Suprapubic skin (tissue), 3 donors: ENCODE measurements at regions not wholly inside any gene's neighbourhood (a gene's known extent, or its start where the extent isn't known, plus 50 kb on each side); places are given as distances from the start of the nearest gene placed in this dataset.

Experiments
- POLR2A ChIP-seq, 2 donors: fragments of 450-650 bp; IDR thresholded peaks; one replicate each; pipeline ENCODE4 v1.6.1; 2017; ENCODE audit warnings: antibody characterized with exemption in 2 of 2, mild to moderate bottlenecking in 2 of 2, moderate library complexity in 2 of 2
- TF ChIP-seq, protein P1 (sequence below), 2 donors: fragments of 200-600 bp in 1 of 2; fragments of 450-650 bp in 1 of 2; sonication (generic) in 1 of 2; IDR thresholded peaks; one replicate each; pipeline ENCODE4 v1.5.1; 2016 to 2019; ENCODE audit warnings: antibody characterized with exemption in 2 of 2, mild to moderate bottlenecking in 1 of 2, moderate library complexity in 1 of 2

GRCh38 chr1:214977110-214977509 lies 105.4 kb upstream of the KCNK2 start:
- TF ChIP-seq, protein P1, sequence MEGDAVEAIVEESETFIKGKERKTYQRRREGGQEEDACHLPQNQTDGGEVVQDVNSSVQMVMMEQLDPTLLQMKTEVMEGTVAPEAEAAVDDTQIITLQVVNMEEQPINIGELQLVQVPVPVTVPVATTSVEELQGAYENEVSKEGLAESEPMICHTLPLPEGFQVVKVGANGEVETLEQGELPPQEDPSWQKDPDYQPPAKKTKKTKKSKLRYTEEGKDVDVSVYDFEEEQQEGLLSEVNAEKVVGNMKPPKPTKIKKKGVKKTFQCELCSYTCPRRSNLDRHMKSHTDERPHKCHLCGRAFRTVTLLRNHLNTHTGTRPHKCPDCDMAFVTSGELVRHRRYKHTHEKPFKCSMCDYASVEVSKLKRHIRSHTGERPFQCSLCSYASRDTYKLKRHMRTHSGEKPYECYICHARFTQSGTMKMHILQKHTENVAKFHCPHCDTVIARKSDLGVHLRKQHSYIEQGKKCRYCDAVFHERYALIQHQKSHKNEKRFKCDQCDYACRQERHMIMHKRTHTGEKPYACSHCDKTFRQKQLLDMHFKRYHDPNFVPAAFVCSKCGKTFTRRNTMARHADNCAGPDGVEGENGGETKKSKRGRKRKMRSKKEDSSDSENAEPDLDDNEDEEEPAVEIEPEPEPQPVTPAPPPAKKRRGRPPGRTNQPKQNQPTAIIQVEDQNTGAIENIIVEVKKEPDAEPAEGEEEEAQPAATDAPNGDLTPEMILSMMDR (IDR thresholded peaks at IDR 0.05), result no peak
- TF ChIP-seq POLR2A (IDR thresholded peaks at IDR 0.05), result no peak
